Adrenal gland (tissue), 9 donors: ENCODE measurements at regions not wholly inside any gene's neighbourhood (a gene's known extent, or its start where the extent isn't known, plus 50 kb on each side); places are given as distances from the start of the nearest gene placed in this dataset.

ENCODE experiments used
- DNase-seq, 7 donors: peaks; one replicate each; pipeline ENCODE4 v3.0.0-alpha.2; 2019 to 2020
- H3K27ac ChIP-seq, 5 donors: fragments of 200-600 bp; sonication (generic) in 4 of 5; 1 replicate in 3 of 5; 2 replicates in 2 of 5; pipeline versions ENCODE4 v1.5.1 to v1.8.0; 2016 to 2020; ENCODE audit warnings: mild to moderate bottlenecking in 1 of 5
- H3K27me3 ChIP-seq: fragments of 200-600 bp; 2 replicates; pipeline ENCODE4 v1.8.0; 2021
- H3K36me3 ChIP-seq, 2 donors: fragments of 200-600 bp; replicated peaks in 1 of 2; 1 replicate in 1 of 2; 2 replicates in 1 of 2; pipeline versions ENCODE4 v1.5.1 to v1.8.0; 2018 to 2022
- H3K4me1 ChIP-seq, 2 donors: fragments of 200-600 bp; replicated peaks in 1 of 2; 1 replicate in 1 of 2; 2 replicates in 1 of 2; pipeline versions ENCODE4 v1.5.1 to v1.8.0; 2018 to 2021
- H3K4me3 ChIP-seq, 4 donors: fragments of 200-600 bp; sonication (generic) in 3 of 4; one replicate each; pipeline ENCODE4 v1.5.1; 2016 to 2018
- H3K9me3 ChIP-seq, 3 donors: fragments of 200-600 bp; sonication (generic) in 1 of 3; replicated peaks in 1 of 3; 1 replicate in 2 of 3; 2 replicates in 1 of 3; pipeline versions ENCODE4 v1.5.1 to v1.8.0; 2016 to 2021
- POLR2A ChIP-seq, 2 donors: fragments of 450-650 bp; IDR thresholded peaks; one replicate each; pipeline ENCODE4 v1.6.1; 2017; ENCODE audit warnings: antibody characterized with exemption in 2 of 2, mild to moderate bottlenecking in 2 of 2, moderate library complexity in 1 of 2
- WGBS, 4 donors: extraction: QIAGEN DNeasy Blood & Tissue Kit in 2 of 4; methylation state at CpG; one replicate each; pipeline versions ENCODE4 v1.1.5 to v1.1.7; 2013 to 2017; 5-methylcytosine and 5-hydroxymethylcytosine counted together
- intact Hi-C, 2 donors: fragments of 100-400 bp; cut with DNase I; formaldehyde crosslinking; loops; one replicate each; pipeline versions ENCODE4 v1.14.1 to v1.15.0; 2022 to 2023
- TF ChIP-seq, protein P1 (sequence below), 6 experiments: fragments of 450-650 bp in 4 of 6; fragments of 200-600 bp in 2 of 6; sonication (generic) in 1 of 6; IDR thresholded peaks; 1 replicate in 5 of 6; 2 replicates in 1 of 6; pipeline versions ENCODE4 v1.5.1 to v1.8.0; 2016 to 2021; ENCODE audit warnings: antibody characterized with exemption in 6 of 6, mild to moderate bottlenecking in 2 of 6, moderate library complexity in 1 of 6
- donor health status: healthy with polysubstance abuse.
- donor health status: Bipolar disorder and iron deficiency.
- donor health status: DM: yes; HTN: yes; CAD: no.
- donor health status: DM: no; HTN: no; CAD: no.
- donor health status: DM: no; HTN: no; CAD: no.

DNA sequence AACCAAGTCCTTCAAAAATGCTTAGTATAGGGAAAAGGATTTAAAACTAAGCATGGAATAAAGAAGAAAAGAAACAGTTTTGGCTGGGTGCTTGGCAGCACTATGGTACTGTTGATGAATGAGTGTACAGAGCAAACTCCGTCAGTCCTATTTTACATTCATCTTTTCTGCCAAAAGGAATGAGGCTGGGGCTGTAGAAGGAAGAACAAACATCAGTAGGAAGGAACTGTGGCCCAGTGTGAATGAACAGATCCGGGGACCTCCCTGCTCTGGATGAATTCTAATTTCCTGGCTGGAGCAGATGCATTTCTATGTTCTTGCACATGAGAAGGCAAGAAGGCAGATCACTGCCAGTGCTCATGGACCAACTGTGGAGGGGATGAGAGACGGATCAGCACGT is 474.0 kb upstream of the MEIS1 start:
- Histone ChIP-seq H3K36me3 (no peaks in the 10 kb centered on the region), H3K27me3 (no peaks in the 10 kb centered on the region), H3K4me1 (no peaks in the 10 kb centered on the region), H3K4me3 (no peak overlapping the region), H3K27ac (no peak overlapping the region), H3K9me3 (no peaks in the 10 kb centered on the region)
- intact Hi-C loops, result no loop called here
- TF ChIP-seq, protein P1, sequence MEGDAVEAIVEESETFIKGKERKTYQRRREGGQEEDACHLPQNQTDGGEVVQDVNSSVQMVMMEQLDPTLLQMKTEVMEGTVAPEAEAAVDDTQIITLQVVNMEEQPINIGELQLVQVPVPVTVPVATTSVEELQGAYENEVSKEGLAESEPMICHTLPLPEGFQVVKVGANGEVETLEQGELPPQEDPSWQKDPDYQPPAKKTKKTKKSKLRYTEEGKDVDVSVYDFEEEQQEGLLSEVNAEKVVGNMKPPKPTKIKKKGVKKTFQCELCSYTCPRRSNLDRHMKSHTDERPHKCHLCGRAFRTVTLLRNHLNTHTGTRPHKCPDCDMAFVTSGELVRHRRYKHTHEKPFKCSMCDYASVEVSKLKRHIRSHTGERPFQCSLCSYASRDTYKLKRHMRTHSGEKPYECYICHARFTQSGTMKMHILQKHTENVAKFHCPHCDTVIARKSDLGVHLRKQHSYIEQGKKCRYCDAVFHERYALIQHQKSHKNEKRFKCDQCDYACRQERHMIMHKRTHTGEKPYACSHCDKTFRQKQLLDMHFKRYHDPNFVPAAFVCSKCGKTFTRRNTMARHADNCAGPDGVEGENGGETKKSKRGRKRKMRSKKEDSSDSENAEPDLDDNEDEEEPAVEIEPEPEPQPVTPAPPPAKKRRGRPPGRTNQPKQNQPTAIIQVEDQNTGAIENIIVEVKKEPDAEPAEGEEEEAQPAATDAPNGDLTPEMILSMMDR (IDR thresholded peaks at IDR 0.05), result no peak
- TF ChIP-seq POLR2A (IDR thresholded peaks at IDR 0.05), result no peak
- WGBS, 4 donors, result 49 to 68% (median 54%) methylated on average over 4 of the region's 4 CpGs
- DNase-seq, result no peak

DNA sequence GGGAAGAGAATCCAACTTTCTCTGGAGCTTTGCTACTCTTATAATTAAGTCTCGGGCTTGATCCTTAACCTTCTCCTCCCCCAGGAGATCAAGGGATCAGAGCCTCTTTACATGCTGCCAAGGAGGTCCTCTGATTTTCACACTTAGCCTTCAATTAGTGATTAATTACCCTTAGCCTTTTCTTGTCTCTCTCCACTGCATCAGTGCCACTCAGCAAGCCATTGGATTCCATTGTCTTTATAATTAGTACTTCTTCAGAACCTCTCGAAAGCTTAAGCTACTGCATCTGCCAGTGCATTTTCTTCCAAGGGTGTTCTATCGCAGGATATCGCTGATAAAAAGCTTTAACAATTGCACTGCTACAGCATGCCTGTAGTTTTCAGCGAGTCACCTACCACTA is 477.0 kb upstream of the MEIS1 start:
- 54 to 81% (median 65%) methylated on average over 5 of the region's 5 CpGs for WGBS, 4 donors

DNA sequence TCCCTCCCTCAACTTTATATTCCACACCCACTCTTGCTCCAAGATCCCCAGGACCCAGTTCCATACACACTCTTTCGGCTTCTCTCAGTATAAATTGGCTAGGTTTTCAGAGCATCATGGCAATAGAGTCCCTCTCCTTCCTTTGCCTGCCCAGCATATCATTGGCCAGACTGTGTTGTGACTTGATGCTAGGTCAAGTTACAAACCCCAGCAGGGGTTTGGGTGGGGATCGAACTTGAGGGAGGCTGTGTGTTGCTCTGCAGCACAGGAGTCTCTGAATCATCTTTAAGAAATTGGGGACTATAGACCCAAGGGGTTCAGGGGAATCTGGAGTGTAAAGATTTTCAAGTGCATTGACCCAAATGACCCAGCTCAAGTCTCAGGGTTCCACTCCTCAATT is 477.5 kb upstream of the MEIS1 start:
- H3K27me3 ChIP-seq, result no peaks in the 10 kb centered on the region
- H3K27ac ChIP-seq, result no peak overlapping the region
- H3K4me3 ChIP-seq, result no peak overlapping the region
- H3K36me3 ChIP-seq, result no peaks in the 10 kb centered on the region
- 69 to 82% (median 78%) methylated on average over 2 of the region's 2 CpGs for WGBS, 4 donors
- DNase-seq, result no peak
- intact Hi-C loops, result no loop called here
- no peaks in the 10 kb centered on the region for H3K9me3 ChIP-seq
- no peaks in the 10 kb centered on the region for H3K4me1 ChIP-seq
- TF ChIP-seq, protein P1 (IDR thresholded peaks at IDR 0.05), result no peak
- TF ChIP-seq POLR2A (IDR thresholded peaks at IDR 0.05), result no peak

More for the DNA sequence above, 477.0 kb upstream of the MEIS1 start:
- Histone ChIP-seq H3K4me1 (no peaks in the 10 kb centered on the region), H3K36me3 (no peaks in the 10 kb centered on the region), H3K4me3 (no peak overlapping the region), H3K9me3 (no peaks in the 10 kb centered on the region), H3K27me3 (no peaks in the 10 kb centered on the region), H3K27ac (no peak overlapping the region)
- no peak for DNase-seq
- TF ChIP-seq POLR2A (IDR thresholded peaks at IDR 0.05), result no peak
- TF ChIP-seq, protein P1 (IDR thresholded peaks at IDR 0.05), result no peak
- intact Hi-C loops, result no loop called here

DNA sequence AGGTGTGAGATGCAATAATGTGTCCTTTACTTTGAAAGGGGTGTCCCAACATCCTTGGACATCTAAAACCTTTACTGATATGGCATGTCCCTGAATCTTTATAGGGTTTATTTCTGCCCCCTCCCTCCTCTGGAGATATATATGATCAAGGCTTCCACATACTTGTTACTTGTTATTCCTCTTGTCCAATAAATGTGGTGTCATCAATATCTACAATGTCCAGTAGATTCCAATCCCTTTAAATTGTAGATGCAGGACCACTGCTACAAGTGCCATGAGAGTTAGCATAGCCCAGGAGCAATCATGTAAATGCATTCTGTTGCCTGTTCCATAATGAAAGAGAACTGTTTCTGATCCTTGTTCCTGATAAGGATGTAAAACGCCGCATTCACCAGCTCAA is 479.7 kb upstream of the MEIS1 start:
- Histone ChIP-seq H3K4me3 (no peak overlapping the region), H3K27me3 (no peaks in the 10 kb centered on the region), H3K27ac (no peak overlapping the region), H3K4me1 (no peaks in the 10 kb centered on the region), H3K36me3 (no peaks in the 10 kb centered on the region), H3K9me3 (no peaks in the 10 kb centered on the region)
- no peak for TF ChIP-seq POLR2A (IDR thresholded peaks at IDR 0.05)
- TF ChIP-seq, protein P1 (IDR thresholded peaks at IDR 0.05), result no peak
- WGBS, 4 donors, result 90 to 100% (median 95%) methylated on average over 2 of the region's 2 CpGs
- intact Hi-C loops, result no loop called here
- no peak for DNase-seq
